ENCODE measurements at regions not wholly inside any gene's neighbourhood (a gene's known extent, or its start where the extent isn't known, plus 50 kb on each side); places are given as distances from the start of the nearest gene placed in this dataset.

GRCh38 chr13:82129281-82129680 is 1753.0 kb downstream of the SLITRK1 start:
- H2AFZ ChIP-seq (ENCODE audit: low read depth) = no peak overlapping the region
- no peak for TF ChIP-seq CTCF (conservative IDR thresholded peaks at IDR 0.05; ENCODE audit: low read depth, low read length)
- no peaks in the 10 kb centered on the region for H3K79me2 ChIP-seq (ENCODE audit: insufficient read depth, low read depth)
- no peaks in the 10 kb centered on the region for H3K27me3 ChIP-seq (ENCODE audit: insufficient read depth, low read depth)
- H3K4me2 ChIP-seq = no peak overlapping the region
- no peaks in the 10 kb centered on the region for H3K36me3 ChIP-seq (ENCODE audit: insufficient read depth)
- H3K27ac ChIP-seq = no peak overlapping the region
- H3K4me3 ChIP-seq (IDR thresholded peaks at IDR 0.05; ENCODE audit: insufficient read depth, low read depth, low read length) = no peak overlapping the region
- H3K4me1 ChIP-seq (ENCODE audit: low read depth, poor library complexity, severe bottlenecking) = no peaks in the 10 kb centered on the region
- no peak overlapping the region for H3K9ac ChIP-seq
- no peaks in the 10 kb centered on the region for H4K20me1 ChIP-seq (ENCODE audit: insufficient read depth)

- no peak overlapping the region for H3K4me2 ChIP-seq
- no peak for TF ChIP-seq CTCF (conservative IDR thresholded peaks at IDR 0.05; ENCODE audit: low read depth, low read length)
- no peaks in the 10 kb centered on the region for H3K4me1 ChIP-seq (ENCODE audit: low read depth, poor library complexity, severe bottlenecking)
- no peak overlapping the region for H3K9ac ChIP-seq
- no peak overlapping the region for H3K4me3 ChIP-seq (IDR thresholded peaks at IDR 0.05; ENCODE audit: insufficient read depth, low read depth, low read length)
- no peaks in the 10 kb centered on the region for H3K36me3 ChIP-seq (ENCODE audit: insufficient read depth)
- H3K79me2 ChIP-seq (ENCODE audit: insufficient read depth, low read depth) = no peaks in the 10 kb centered on the region
- H4K20me1 ChIP-seq (ENCODE audit: insufficient read depth) = no peaks in the 10 kb centered on the region
- H2AFZ ChIP-seq (ENCODE audit: low read depth) = no peak overlapping the region
- H3K27ac ChIP-seq = no peak overlapping the region
- no peaks in the 10 kb centered on the region for H3K27me3 ChIP-seq (ENCODE audit: insufficient read depth, low read depth)
These were observed 1763.7 kb downstream of the SLITRK1 start for GRCh38 chr13:82118589-82118988.

- H3K9ac ChIP-seq = no peak overlapping the region
- no peak for TF ChIP-seq CTCF (conservative IDR thresholded peaks at IDR 0.05; ENCODE audit: low read depth, low read length)
- H2AFZ ChIP-seq (ENCODE audit: low read depth) = no peak overlapping the region
- no peaks in the 10 kb centered on the region for H3K27me3 ChIP-seq (ENCODE audit: insufficient read depth, low read depth)
- H3K27ac ChIP-seq = no peak overlapping the region
- H3K4me3 ChIP-seq (IDR thresholded peaks at IDR 0.05; ENCODE audit: insufficient read depth, low read depth, low read length) = no peak overlapping the region
- no peak overlapping the region for H3K4me2 ChIP-seq
- H3K36me3 ChIP-seq (ENCODE audit: insufficient read depth) = no peaks in the 10 kb centered on the region
- no peaks in the 10 kb centered on the region for H4K20me1 ChIP-seq (ENCODE audit: insufficient read depth)
- no peaks in the 10 kb centered on the region for H3K4me1 ChIP-seq (ENCODE audit: low read depth, poor library complexity, severe bottlenecking)
- H3K79me2 ChIP-seq (ENCODE audit: insufficient read depth, low read depth) = no peaks in the 10 kb centered on the region
These were observed 1765.8 kb downstream of the SLITRK1 start for GRCh38 chr13:82116422-82116989.

- Histone ChIP-seq H4K20me1 (ENCODE audit: insufficient read depth) (no peaks in the 10 kb centered on the region), H3K27ac (no peak overlapping the region), H3K4me3 (IDR thresholded peaks at IDR 0.05; ENCODE audit: insufficient read depth, low read depth, low read length) (no peak overlapping the region), H3K9ac (no peak overlapping the region), H3K4me1 (ENCODE audit: low read depth, poor library complexity, severe bottlenecking) (no peaks in the 10 kb centered on the region), H2AFZ (ENCODE audit: low read depth) (no peak overlapping the region), H3K79me2 (ENCODE audit: insufficient read depth, low read depth) (no peaks in the 10 kb centered on the region), H3K36me3 (ENCODE audit: insufficient read depth) (no peaks in the 10 kb centered on the region), H3K4me2 (no peak overlapping the region), H3K27me3 (ENCODE audit: insufficient read depth, low read depth) (no peaks in the 10 kb centered on the region)
- no peak for TF ChIP-seq CTCF (conservative IDR thresholded peaks at IDR 0.05; ENCODE audit: low read depth, low read length)
These were observed 1766.9 kb downstream of the SLITRK1 start for GRCh38 chr13:82115391-82115790.

All from KMS-11 (cell line).